NCI-H524 (cell line): ENCODE measurements at regions not wholly inside any gene's neighbourhood (a gene's known extent, or its start where the extent isn't known, plus 50 kb on each side); places are given as distances from the start of the nearest gene placed in this dataset.

ENCODE experiments used
- DNase-seq, 2 experiments: peaks; one replicate each; lab custom pipeline; 2025; lab: John Stamatoyannopoulos, UW

GRCh38 chr22:47597041-47597440 lies 834.6 kb downstream of the TBC1D22A start:
- DNase-seq = no peak

- no peak for DNase-seq
Measured at GRCh38 chr22:47596176-47596690, 833.8 kb downstream of the TBC1D22A start.

GRCh38 chr22:47594836-47595521 lies 832.5 kb downstream of the TBC1D22A start:
- DNase-seq = peak; percentile 45 to 88

GRCh38 chr22:47593911-47594311 lies 831.5 kb downstream of the TBC1D22A start:
- no peak for DNase-seq

GRCh38 chr22:47593291-47593690 lies 830.8 kb downstream of the TBC1D22A start:
- no peak for DNase-seq

GRCh38 chr22:47592791-47593190 lies 830.3 kb downstream of the TBC1D22A start:
- no peak for DNase-seq

- no peak for DNase-seq
Measured at GRCh38 chr22:47591709-47592108, 829.3 kb downstream of the TBC1D22A start.

- DNase-seq = no peak
Measured at GRCh38 chr22:47591016-47591415, 828.6 kb downstream of the TBC1D22A start.

GRCh38 chr22:47589271-47590250 lies 827.1 kb downstream of the TBC1D22A start:
- DNase-seq = no peak

GRCh38 chr22:47588578-47588960 lies 826.1 kb downstream of the TBC1D22A start:
- no peak for DNase-seq

GRCh38 chr22:47587861-47588577 lies 825.6 kb downstream of the TBC1D22A start:
- DNase-seq = no peak

- DNase-seq = no peak
Measured at GRCh38 chr22:47587361-47587760, 824.9 kb downstream of the TBC1D22A start.

- DNase-seq = no peak
Measured at GRCh38 chr22:47586946-47587345, 824.5 kb downstream of the TBC1D22A start.

- DNase-seq = peak in 1 of 2 experiments; percentile 59
Measured at GRCh38 chr22:47586038-47586437, 823.6 kb downstream of the TBC1D22A start.

- no peak for DNase-seq
Measured at GRCh38 chr22:47583959-47584562, 821.6 kb downstream of the TBC1D22A start.

- DNase-seq = no peak
Measured at GRCh38 chr22:47582067-47582466, 819.6 kb downstream of the TBC1D22A start.

GRCh38 chr22:47580121-47580520 lies 817.7 kb downstream of the TBC1D22A start:
- no peak for DNase-seq

GRCh38 chr22:47576908-47577307 lies 814.5 kb downstream of the TBC1D22A start:
- DNase-seq = no peak

GRCh38 chr22:47575291-47575690 lies 812.8 kb downstream of the TBC1D22A start:
- DNase-seq = no peak

GRCh38 chr22:47574556-47574955 lies 812.1 kb downstream of the TBC1D22A start:
- DNase-seq = no peak

GRCh38 chr22:47573141-47573540 lies 810.7 kb downstream of the TBC1D22A start:
- no peak for DNase-seq

- no peak for DNase-seq
Measured at GRCh38 chr22:47572443-47572842, 810.0 kb downstream of the TBC1D22A start.
